CD4-positive, alpha-beta T cell treated with Interleukin-4 for 1 hour (primary cell): ENCODE measurements at regions not wholly inside any gene's neighbourhood (a gene's known extent, or its start where the extent isn't known, plus 50 kb on each side); places are given as distances from the start of the nearest gene placed in this dataset.

Experiments used
- DNase-seq, 2 donors: peaks; one replicate each; pipeline ENCODE4 v3.0.0-alpha.2; 2020 to 2022

- no peak for DNase-seq
These were observed 193.4 kb downstream of the HAUS1 start for GRCh38 chr18:46297621-46298020.

GRCh38 chr18:46298511-46298910 is 194.3 kb downstream of the HAUS1 start:
- DNase-seq = no peak

DNA sequence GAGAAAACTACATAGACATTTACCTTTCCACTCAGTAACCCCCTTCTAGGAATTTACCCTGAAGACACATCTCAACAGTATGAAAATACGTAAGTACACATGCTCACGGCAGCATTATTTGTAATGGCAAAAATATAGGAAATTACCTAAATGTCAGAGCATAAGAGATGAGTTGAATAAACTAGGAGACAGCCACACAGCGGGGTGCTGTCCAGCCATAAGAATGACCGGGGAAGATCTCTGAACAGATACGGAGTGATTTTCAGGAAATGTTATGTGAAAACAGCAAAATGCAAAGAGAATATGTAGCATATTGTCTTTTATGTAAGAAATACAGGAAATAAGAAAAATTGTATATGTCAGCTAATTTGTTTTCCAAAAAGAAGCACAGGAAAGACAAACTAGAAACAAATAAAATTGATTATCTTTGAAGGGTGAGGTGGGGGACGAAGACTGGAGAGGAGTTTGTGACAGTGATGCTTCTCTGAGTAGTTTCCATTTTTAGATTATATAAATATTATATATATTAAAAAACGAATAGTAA is 195.4 kb downstream of the HAUS1 start:
- DNase-seq = no peak

GRCh38 chr18:46301081-46301480 is 196.9 kb downstream of the HAUS1 start:
- no peak for DNase-seq

- DNase-seq = no peak
These were observed 197.4 kb downstream of the HAUS1 start for GRCh38 chr18:46301571-46301970.

- no peak for DNase-seq
These were observed 198.6 kb downstream of the HAUS1 start for GRCh38 chr18:46302528-46303485.

GRCh38 chr18:46310258-46310657 is 206.1 kb downstream of the HAUS1 start:
- DNase-seq = no peak

DNA sequence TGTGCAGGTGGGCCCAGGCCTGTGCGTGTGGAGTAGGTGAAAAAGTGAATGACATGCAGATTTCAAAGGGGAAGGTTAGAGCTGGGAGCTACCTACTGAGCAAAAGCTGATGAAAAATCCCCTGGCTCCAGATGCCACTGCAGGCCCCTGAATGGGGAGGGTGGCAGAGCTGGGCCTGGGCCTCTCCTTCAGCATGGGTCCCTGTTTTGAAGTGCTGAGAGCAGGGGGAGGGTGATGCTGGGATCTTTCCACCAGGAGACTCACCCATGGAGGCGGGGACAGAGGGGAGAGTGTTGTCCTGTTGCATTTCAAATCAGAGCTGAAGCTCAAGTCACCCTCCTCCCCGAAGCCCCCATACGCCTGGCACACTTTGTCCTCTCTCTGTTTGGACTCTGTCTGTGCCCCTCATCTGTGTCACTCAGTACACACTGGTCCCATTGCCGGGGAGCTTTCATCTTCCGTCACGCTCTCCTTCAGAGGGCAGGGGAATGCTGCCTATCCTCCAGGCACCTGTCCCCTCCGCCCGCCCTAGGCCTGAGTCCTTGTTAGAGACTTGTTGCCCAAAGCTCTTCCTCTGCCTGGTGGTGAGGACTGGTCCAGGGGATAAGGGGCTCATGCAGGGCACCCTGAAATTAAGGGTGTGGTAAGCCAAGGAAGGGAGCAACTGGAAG is 206.6 kb downstream of the HAUS1 start:
- DNase-seq = no peak

DNA sequence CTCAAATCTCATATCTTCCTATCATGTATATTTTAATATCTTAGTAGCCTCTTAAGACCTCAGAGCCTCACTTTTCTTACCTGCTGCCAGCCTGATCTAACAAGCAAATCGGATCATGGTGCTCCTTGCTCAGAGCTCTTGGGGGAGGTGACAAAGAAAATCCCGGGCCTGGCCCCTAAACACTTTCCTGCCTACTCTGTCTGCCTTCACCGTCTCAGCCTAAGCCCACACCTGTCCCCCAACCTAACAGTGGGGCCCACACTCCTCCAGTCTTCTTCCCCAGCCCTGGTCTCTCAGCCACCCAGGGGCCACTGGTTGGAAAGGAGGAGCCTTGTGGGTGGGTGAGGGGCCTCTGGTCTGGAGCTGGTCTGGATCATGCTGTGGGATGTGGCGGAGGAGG is 207.3 kb downstream of the HAUS1 start:
- DNase-seq = no peak

- no peak for DNase-seq
These were observed 208.0 kb downstream of the HAUS1 start for GRCh38 chr18:46312221-46312620.

DNA sequence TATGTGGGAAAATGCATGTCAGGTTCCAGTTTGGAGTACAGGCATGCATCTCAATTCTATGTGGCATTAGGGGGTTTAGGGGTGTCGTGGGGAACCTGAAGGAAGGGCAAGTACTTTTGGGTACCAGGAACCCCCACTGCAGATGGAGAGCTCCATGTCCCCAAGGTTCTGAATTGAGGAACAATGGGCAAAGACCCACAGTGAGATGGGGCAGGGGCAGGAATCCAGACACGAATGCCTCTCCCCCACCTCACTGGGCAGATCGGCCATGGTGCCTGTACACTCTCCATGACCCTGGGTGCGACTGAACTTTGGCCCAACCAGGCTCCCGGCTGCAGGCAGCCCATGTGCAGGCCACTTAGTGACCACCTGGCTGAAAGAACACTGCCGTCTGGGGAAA is 209.3 kb downstream of the HAUS1 start:
- no peak for DNase-seq

DNA sequence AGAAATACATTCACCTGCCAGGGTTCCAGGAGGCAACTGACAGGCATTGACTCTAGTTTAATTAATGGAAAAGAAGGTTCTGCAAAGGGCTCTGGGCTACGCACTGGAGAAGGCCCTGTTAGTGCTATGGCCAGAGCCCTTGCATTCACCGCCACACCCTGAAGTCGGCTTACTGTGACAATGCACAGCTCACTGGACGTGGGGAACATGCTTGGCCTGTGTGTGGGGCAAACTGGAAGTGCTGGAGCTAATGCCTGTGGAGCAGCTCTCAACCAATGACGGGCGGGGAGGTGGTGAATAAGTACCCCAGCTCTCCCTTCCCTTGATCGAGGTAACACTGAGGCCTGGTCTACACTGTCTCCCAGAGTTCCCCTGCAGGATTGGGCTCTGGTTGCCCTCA is 209.8 kb downstream of the HAUS1 start:
- no peak for DNase-seq

DNA sequence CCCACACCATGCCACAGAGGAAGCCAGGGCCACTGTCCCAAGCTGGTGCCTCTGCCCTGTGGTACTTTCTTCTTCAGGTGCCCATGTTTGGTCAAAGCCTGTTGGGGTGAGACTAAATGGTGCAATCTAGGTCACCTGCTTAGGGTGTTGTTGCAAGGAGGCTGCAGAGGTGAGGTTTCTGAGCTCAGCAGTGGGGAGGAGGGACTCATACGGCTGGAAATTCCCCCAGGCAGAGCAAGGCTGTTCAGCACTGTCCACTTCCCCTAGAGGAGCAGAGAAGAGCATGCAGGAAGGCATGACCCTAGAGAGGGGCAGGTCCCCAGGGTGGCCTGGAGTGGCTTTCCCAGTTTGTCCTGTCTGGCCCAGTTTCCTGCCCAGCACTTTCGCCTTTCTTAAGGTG is 211.0 kb downstream of the HAUS1 start:
- no peak for DNase-seq

DNA sequence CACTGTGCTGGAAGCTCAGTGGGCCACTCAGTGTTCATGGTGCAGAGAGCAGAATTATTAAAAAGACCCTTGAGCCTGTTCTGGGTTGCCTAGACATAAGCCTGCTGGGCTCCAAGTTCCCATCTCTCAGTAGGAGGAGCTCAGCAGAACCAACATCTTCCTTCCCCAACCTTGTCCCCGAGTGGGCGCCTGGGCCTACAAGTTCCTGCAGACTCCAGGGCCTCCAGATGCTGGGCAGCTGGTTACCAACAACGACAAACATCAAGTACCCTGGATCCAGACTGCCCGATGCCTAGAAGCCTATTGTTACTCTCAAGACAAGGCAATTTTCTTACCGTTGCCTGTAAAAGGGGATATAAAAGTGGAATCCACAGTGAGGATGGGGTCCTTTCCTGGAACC is 214.2 kb downstream of the HAUS1 start:
- DNase-seq = no peak

GRCh38 chr18:46319783-46320182 is 215.6 kb downstream of the HAUS1 start:
- no peak for DNase-seq

GRCh38 chr18:46320297-46320696 is 216.1 kb downstream of the HAUS1 start:
- DNase-seq = no peak

GRCh38 chr18:46320928-46321711 is 216.9 kb downstream of the HAUS1 start:
- DNase-seq = no peak

DNA sequence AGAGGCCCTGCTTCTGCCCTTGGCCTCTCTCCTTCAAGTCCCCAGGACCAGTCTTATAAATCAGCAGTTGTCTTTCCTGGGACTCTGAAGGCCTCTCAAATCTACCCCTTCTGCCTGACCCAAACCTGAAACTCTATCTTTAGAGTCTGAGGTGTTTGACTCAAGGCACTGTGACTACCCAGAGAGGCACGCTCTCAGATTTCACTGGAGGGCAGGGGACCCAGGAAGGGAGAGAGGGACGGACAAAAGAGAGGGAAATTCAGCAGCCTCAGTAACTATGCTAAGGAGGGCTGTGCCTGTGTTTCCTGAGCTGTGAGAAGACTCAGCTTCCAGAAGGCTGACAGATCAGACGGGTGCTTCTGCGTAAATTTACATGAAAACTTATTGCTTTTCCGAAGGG is 217.8 kb downstream of the HAUS1 start:
- DNase-seq = no peak

DNA sequence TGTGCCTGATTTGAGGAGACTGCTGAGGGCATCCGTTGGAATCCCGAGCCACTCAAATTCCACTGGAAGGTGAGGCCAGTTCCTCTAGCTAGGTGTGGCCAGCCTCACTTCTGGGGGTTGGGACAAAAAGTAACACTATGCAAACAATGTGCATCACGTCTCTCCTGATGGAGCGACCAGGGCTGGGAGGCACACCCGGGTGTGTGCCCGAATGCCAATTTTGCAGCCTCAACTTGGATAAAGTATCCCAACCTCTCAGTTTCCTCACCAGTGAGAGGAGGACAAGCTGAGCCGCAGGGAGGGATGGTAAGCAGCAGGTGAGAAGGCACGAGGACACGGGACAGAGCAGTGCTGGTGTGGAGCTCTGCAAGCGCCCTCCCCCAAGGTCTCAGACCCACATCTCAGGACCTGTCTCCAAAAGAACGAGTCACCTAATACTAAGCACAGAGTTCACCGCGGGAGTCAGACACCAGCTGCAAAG is 218.3 kb downstream of the HAUS1 start:
- no peak for DNase-seq

- no peak for DNase-seq
These were observed 218.8 kb downstream of the HAUS1 start for GRCh38 chr18:46322941-46323340.

GRCh38 chr18:46324087-46324955 is 220.1 kb downstream of the HAUS1 start:
- peak in 1 of 2 donors; percentile 28 for DNase-seq

DNA sequence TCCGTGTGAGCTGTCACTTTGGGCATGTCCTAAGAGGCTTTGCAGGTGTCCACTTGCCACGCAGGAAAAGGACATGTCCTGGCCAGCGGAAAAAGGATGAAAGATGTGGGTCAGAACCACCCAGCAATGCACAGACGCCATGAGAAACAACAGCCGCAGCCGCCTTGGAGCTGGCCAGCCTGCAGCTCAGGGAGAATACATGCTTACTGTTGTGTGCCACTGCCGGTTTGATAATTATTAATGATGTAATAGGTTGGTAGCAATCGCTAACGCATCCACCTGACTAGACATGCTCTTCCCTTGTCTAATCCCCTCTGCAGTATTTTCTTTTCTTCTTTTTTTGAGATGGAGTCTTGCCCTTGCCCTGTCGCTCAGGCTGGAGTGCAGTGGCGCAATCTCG is 221.7 kb downstream of the HAUS1 start:
- DNase-seq = no peak
